GM13977 (cell line): ENCODE measurements at regions not wholly inside any gene's neighbourhood (a gene's known extent, or its start where the extent isn't known, plus 50 kb on each side); places are given as distances from the start of the nearest gene placed in this dataset.

Experiments used
- DNase-seq: peaks from one replicate; pipeline ENCODE4 v3.0.0; 2012; ENCODE audit warnings: low spot score
- CTCF ChIP-seq: IDR thresholded peaks from 2 replicates; pipeline ENCODE4 v1.5.1; 2012; ENCODE audit warnings: mild to moderate bottlenecking, control low read depth; ENCODE audit not compliant: insufficient read depth; ENCODE audit errors: extremely low read depth, missing control alignments
- in situ Hi-C: fragments of 300-500 bp; cut with MboI; formaldehyde crosslinking; loops from one replicate; pipeline ENCODE4 v1.12.0; 2022; ENCODE audit warnings: low sequenced_read_pairs, low pct_unique_long_range_greater_than_20kb, mixed read lengths, inconsistent platforms; ENCODE audit not compliant: unreplicated experiment

- no peak for DNase-seq
- TF ChIP-seq CTCF, result no peak
- in situ Hi-C loops, result no loop called here
Observed at GRCh38 chr10:43871545-43871944, 222.9 kb upstream of the ZNF32 start.

- TF ChIP-seq CTCF, result no peak
- in situ Hi-C loops, result no loop called here
- DNase-seq, result no peak
Observed at GRCh38 chr10:43870968-43871439, 222.3 kb upstream of the ZNF32 start.

GRCh38 chr10:43869669-43870322, 221.1 kb upstream of the ZNF32 start:
- in situ Hi-C loops, result no loop called here
- DNase-seq, result no peak
- TF ChIP-seq CTCF, result no peak

- in situ Hi-C loops, result no loop called here
- no peak for DNase-seq
- TF ChIP-seq CTCF, result no peak
Observed at GRCh38 chr10:43868952-43869351, 220.3 kb upstream of the ZNF32 start.

- no peak for DNase-seq
- in situ Hi-C loops, result no loop called here
- no peak for TF ChIP-seq CTCF
Observed at GRCh38 chr10:43867667-43868565, 219.2 kb upstream of the ZNF32 start.

GRCh38 chr10:43867113-43867512, 218.4 kb upstream of the ZNF32 start:
- no peak for DNase-seq
- in situ Hi-C loops, result no loop called here
- TF ChIP-seq CTCF, result no peak
